Neutrophil (primary cell): ENCODE measurements at regions not wholly inside any gene's neighbourhood (a gene's known extent, or its start where the extent isn't known, plus 50 kb on each side); places are given as distances from the start of the nearest gene placed in this dataset.

Source experiments
- H3K27ac ChIP-seq: fragments of 200-600 bp; sonication (generic); 2 replicates; pipeline ENCODE4 v1.5.1; 2016; ENCODE audit warnings: mild to moderate bottlenecking, moderate library complexity
- H3K27me3 ChIP-seq: fragments of 200-600 bp; sonication (generic); 2 replicates; pipeline ENCODE4 v1.6.0; 2016; ENCODE audit warnings: mild to moderate bottlenecking
- H3K36me3 ChIP-seq: fragments of 200-600 bp; sonication (generic); 2 replicates; pipeline ENCODE4 v1.5.1; 2017
- H3K4me1 ChIP-seq, 2 experiments: fragments of 200-600 bp in 1 of 2; sonication (generic) in 1 of 2; 1 replicate in 1 of 2; 2 replicates in 1 of 2; pipeline versions ENCODE4 v1.5.1 to v1.6.1; 2013 to 2016; ENCODE audit warnings: low read depth in 1 of 2, low read length in 1 of 2, mild to moderate bottlenecking in 1 of 2, moderate library complexity in 1 of 2; ENCODE audit not compliant: control insufficient read depth in 1 of 2, insufficient read depth in 1 of 2
- H3K4me3 ChIP-seq, 2 experiments: fragments of 200-600 bp in 1 of 2; sonication (generic) in 1 of 2; 1 replicate in 1 of 2; 2 replicates in 1 of 2; pipeline ENCODE4 v1.5.1; 2013 to 2016; ENCODE audit warnings: low read depth in 1 of 2, low read length in 1 of 2, mild to moderate bottlenecking in 1 of 2, moderate library complexity in 1 of 2
- H3K9me3 ChIP-seq: fragments of 200-600 bp; sonication (generic); 2 replicates; pipeline ENCODE4 v1.5.1; 2016
- TF ChIP-seq, protein P1 (sequence below): fragments of 200-600 bp; sonication (generic); IDR thresholded peaks from 2 replicates; pipeline ENCODE4 v1.5.1; 2016; ENCODE audit warnings: antibody characterized with exemption

DNA sequence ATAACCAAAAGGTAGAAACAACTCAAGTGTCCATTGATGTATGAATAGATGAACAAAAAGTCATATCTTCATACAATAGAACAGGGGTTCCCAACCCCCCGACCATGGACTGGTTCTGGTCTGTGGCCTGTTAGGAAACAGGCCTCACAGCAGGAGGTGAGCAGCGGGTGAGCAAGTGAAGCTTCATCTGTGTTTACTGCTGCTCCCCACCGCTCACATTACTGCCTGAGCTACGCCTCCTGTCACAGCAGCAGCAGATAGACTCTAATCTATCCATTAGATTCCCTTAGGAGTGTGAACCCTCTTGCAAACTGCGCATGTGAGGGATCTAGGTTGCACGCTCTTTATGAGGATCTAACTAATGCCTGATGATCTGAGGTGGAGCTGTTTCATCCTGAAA lies 478.0 kb downstream of the BRINP1 start:
- H3K4me3 ChIP-seq, result no peak overlapping the region
- no peaks in the 10 kb centered on the region for H3K27me3 ChIP-seq
- TF ChIP-seq, protein P1, sequence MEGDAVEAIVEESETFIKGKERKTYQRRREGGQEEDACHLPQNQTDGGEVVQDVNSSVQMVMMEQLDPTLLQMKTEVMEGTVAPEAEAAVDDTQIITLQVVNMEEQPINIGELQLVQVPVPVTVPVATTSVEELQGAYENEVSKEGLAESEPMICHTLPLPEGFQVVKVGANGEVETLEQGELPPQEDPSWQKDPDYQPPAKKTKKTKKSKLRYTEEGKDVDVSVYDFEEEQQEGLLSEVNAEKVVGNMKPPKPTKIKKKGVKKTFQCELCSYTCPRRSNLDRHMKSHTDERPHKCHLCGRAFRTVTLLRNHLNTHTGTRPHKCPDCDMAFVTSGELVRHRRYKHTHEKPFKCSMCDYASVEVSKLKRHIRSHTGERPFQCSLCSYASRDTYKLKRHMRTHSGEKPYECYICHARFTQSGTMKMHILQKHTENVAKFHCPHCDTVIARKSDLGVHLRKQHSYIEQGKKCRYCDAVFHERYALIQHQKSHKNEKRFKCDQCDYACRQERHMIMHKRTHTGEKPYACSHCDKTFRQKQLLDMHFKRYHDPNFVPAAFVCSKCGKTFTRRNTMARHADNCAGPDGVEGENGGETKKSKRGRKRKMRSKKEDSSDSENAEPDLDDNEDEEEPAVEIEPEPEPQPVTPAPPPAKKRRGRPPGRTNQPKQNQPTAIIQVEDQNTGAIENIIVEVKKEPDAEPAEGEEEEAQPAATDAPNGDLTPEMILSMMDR, result no peak
- H3K36me3 ChIP-seq, result no peaks in the 10 kb centered on the region
- H3K27ac ChIP-seq, result no peak overlapping the region
- no peaks in the 10 kb centered on the region for H3K4me1 ChIP-seq
- H3K9me3 ChIP-seq, result no peaks in the 10 kb centered on the region

DNA sequence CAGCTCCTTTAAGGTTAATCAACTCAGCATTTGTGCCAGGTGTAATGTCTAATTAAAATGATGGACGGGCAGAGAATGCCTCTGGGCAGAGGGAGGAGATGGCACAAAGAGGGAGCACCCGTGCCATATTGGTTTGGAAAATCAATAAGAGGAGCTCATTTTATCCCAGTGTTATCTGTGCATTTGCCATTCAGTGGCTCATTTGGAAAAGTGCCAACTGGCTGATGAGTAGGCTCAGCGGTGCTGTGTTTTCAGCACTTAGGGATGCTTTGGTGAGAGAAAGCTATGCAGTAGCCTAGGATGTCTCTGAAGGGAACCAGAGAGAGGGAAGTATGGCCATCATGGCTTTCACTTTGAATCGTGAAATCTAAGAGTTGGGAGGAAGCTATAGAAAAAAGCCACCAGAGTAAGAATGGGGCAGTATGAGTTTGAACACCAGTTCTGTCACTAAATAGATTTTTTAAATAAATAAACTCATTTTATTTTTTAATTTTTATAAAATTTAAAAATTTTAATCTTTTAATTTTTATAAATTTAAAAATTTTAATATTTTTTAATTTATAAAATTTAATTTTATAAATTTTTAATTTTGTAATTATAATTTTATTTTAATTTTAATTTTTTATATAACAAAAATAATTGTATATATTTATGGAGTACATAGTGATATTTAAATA lies 472.8 kb downstream of the BRINP1 start:
- Histone ChIP-seq H3K27me3 (no peaks in the 10 kb centered on the region), H3K36me3 (no peaks in the 10 kb centered on the region), H3K4me3 (no peak overlapping the region), H3K9me3 (no peaks in the 10 kb centered on the region), H3K4me1 (no peaks in the 10 kb centered on the region), H3K27ac (no peak overlapping the region)
- TF ChIP-seq, protein P1, result no peak

DNA sequence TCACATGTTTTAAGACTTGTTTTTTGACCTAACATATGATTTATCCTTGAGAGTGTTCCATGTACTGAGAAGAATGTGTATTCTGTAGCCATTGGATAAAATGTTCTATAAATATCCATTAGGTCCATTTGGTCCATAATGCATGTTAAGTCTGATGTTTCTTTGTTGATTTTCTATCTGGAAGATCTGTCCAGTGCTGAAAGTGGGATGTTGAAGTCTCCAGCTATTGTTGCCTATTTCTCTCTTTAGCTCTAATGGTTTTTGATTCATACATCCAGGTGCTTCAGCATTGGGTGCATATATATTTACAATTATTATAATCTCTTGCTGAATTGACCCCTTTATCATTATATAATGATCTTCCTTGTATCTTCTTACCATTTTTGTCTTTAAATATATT lies 451.1 kb downstream of the BRINP1 start:
- TF ChIP-seq, protein P1, result no peak
- Histone ChIP-seq H3K4me1 (no peaks in the 10 kb centered on the region), H3K36me3 (no peaks in the 10 kb centered on the region), H3K9me3 (no peaks in the 10 kb centered on the region), H3K27me3 (no peaks in the 10 kb centered on the region), H3K4me3 (no peak overlapping the region), H3K27ac (no peak overlapping the region)

DNA sequence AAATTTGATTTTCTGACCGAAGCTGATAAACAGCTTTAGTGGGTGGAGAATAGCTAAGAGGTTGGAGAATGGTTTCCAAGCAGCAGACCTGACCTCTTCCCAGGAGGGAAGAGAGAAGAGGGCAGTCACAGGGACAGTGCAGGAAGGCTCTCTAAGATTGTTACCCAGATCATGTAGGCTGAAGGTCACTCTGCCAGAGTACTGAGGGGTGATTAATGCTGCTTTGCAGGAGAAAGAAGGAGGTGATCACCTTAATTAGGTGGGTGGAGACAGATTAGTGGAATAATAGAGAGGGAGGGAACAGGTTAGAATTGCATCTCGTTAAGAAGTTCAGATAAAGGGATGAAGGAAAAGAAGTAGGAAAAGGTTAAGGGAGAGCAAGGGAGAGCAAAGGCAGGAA lies 440.5 kb downstream of the BRINP1 start:
- Histone ChIP-seq H3K27me3 (no peaks in the 10 kb centered on the region), H3K27ac (no peak overlapping the region), H3K4me1 (no peaks in the 10 kb centered on the region), H3K4me3 (no peak overlapping the region), H3K36me3 (no peaks in the 10 kb centered on the region), H3K9me3 (no peaks in the 10 kb centered on the region)
- TF ChIP-seq, protein P1, result no peak

DNA sequence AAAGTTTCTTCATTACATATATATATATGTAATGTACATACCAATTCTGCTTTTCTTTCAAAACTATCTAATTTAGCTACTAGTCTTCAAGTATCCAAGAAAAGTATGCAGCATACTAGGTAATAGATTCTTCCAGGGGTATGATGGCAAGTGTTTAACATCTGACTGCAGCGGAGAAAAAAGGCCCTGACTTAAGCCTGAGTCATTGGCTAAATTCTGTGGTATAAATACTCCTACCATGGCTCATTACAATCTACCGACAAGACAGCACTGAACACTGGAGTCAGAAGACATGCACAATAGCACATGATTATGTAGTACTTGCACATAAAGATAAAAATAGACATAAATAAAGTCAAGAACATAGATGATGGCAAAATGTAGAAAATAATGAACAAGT lies 439.9 kb downstream of the BRINP1 start:
- TF ChIP-seq, protein P1, result no peak
- H3K4me1 ChIP-seq, result no peaks in the 10 kb centered on the region
- H3K36me3 ChIP-seq, result no peaks in the 10 kb centered on the region
- no peaks in the 10 kb centered on the region for H3K9me3 ChIP-seq
- H3K27me3 ChIP-seq, result no peaks in the 10 kb centered on the region
- H3K27ac ChIP-seq, result no peak overlapping the region
- no peak overlapping the region for H3K4me3 ChIP-seq
